ENCODE measurements at regions not wholly inside any gene's neighbourhood (a gene's known extent, or its start where the extent isn't known, plus 50 kb on each side); places are given as distances from the start of the nearest gene placed in this dataset.

- H3K36me3 Mint-ChIP-seq (ENCODE audit: low read depth, unreplicated experiment) = no peaks in the 10 kb centered on the region
- H4K20me1 ChIP-seq (ENCODE audit: insufficient read depth, low read length) = no peaks in the 10 kb centered on the region
- no peak overlapping the region for H3K27ac Mint-ChIP-seq (ENCODE audit: unreplicated experiment)
- no peaks in the 10 kb centered on the region for H3K36me3 ChIP-seq (ENCODE audit: insufficient read depth, low read length)
- no peaks in the 10 kb centered on the region for H3K27me3 Mint-ChIP-seq (ENCODE audit: low read depth, unreplicated experiment)
- H3K4me2 ChIP-seq (ENCODE audit: low read length) = no peak overlapping the region
- H3K9me3 ChIP-seq (ENCODE audit: insufficient read depth, low read depth, low read length) = no peaks in the 10 kb centered on the region
- H3K4me3 Mint-ChIP-seq (ENCODE audit: unreplicated experiment) = no peak overlapping the region
- no peaks in the 10 kb centered on the region for H3K79me2 ChIP-seq (ENCODE audit: insufficient read depth, low read length)
- TF ChIP-seq EZH2 (IDR thresholded peaks at IDR 0.05; ENCODE audit: insufficient read depth, low read length) (no peak), CTCF (IDR thresholded peaks at IDR 0.05; ENCODE audit: insufficient read depth, low read depth, low read length) (no peak)
- DNase-seq (ENCODE audit: low read depth) = no peak
- no peak overlapping the region for H3K9ac ChIP-seq (ENCODE audit: low read length)
- no peak overlapping the region for H3K27ac ChIP-seq (ENCODE audit: low read depth, low read length)
- no peak overlapping the region for H2AFZ ChIP-seq (ENCODE audit: low read depth, low read length)
- no peaks in the 10 kb centered on the region for H3K9me3 Mint-ChIP-seq (ENCODE audit: unreplicated experiment)
- no peaks in the 10 kb centered on the region for H3K27me3 ChIP-seq (ENCODE audit: insufficient read depth, low read length)
- no peak overlapping the region for H3K4me3 ChIP-seq (ENCODE audit: insufficient read depth, low read depth, low read length)
- no peaks in the 10 kb centered on the region for H3K4me1 ChIP-seq (ENCODE audit: insufficient read depth, low read length)
- FAIRE-seq = no peak
- peaks cover 7% of the 10 kb centered on the region for H3K4me1 Mint-ChIP-seq (ENCODE audit: low read depth, unreplicated experiment)
Measured at GRCh38 chr9:118305331-118305730, 601.1 kb downstream of the TLR4 start.

- Histone ChIP-seq H3K4me1 (ENCODE audit: insufficient read depth, low read length) (no peaks in the 10 kb centered on the region), H3K4me2 (ENCODE audit: low read length) (no peak overlapping the region), H3K4me3 (ENCODE audit: insufficient read depth, low read depth, low read length) (no peak overlapping the region), H3K79me2 (ENCODE audit: insufficient read depth, low read length) (no peaks in the 10 kb centered on the region), H3K27me3 (ENCODE audit: insufficient read depth, low read length) (no peaks in the 10 kb centered on the region), H3K27ac (ENCODE audit: low read depth, low read length) (no peak overlapping the region), H3K9ac (ENCODE audit: low read length) (no peak overlapping the region), H2AFZ (ENCODE audit: low read depth, low read length) (no peak overlapping the region), H4K20me1 (ENCODE audit: insufficient read depth, low read length) (no peaks in the 10 kb centered on the region), H3K9me3 (ENCODE audit: insufficient read depth, low read depth, low read length) (no peaks in the 10 kb centered on the region), H3K36me3 (ENCODE audit: insufficient read depth, low read length) (no peaks in the 10 kb centered on the region)
- DNase-seq (ENCODE audit: low read depth) (no peak), FAIRE-seq (no peak)
- Mint-ChIP-seq H3K4me1 (ENCODE audit: low read depth, unreplicated experiment) (peaks cover 2% of the 10 kb centered on the region), H3K27ac (ENCODE audit: unreplicated experiment) (no peak overlapping the region), H3K27me3 (ENCODE audit: low read depth, unreplicated experiment) (no peaks in the 10 kb centered on the region), H3K9me3 (ENCODE audit: unreplicated experiment) (no peaks in the 10 kb centered on the region), H3K36me3 (ENCODE audit: low read depth, unreplicated experiment) (no peaks in the 10 kb centered on the region), H3K4me3 (ENCODE audit: unreplicated experiment) (no peak overlapping the region)
- TF ChIP-seq CTCF (IDR thresholded peaks at IDR 0.05; ENCODE audit: insufficient read depth, low read depth, low read length) = no peak
- TF ChIP-seq EZH2 (IDR thresholded peaks at IDR 0.05; ENCODE audit: insufficient read depth, low read length) = no peak
Measured at GRCh38 chr9:118306801-118307200, 602.6 kb downstream of the TLR4 start.

- no peak for FAIRE-seq
- Histone ChIP-seq H3K9ac (ENCODE audit: low read length) (no peak overlapping the region), H3K79me2 (ENCODE audit: insufficient read depth, low read length) (no peaks in the 10 kb centered on the region), H3K9me3 (ENCODE audit: insufficient read depth, low read depth, low read length) (no peaks in the 10 kb centered on the region), H3K27ac (ENCODE audit: low read depth, low read length) (no peak overlapping the region), H3K4me1 (ENCODE audit: insufficient read depth, low read length) (no peaks in the 10 kb centered on the region), H3K36me3 (ENCODE audit: insufficient read depth, low read length) (no peaks in the 10 kb centered on the region), H3K27me3 (ENCODE audit: insufficient read depth, low read length) (no peaks in the 10 kb centered on the region), H3K4me3 (ENCODE audit: insufficient read depth, low read depth, low read length) (no peak overlapping the region), H2AFZ (ENCODE audit: low read depth, low read length) (no peak overlapping the region), H3K4me2 (ENCODE audit: low read length) (no peak overlapping the region), H4K20me1 (ENCODE audit: insufficient read depth, low read length) (no peaks in the 10 kb centered on the region)
- no peak overlapping the region for H3K27ac Mint-ChIP-seq (ENCODE audit: unreplicated experiment)
- H3K4me3 Mint-ChIP-seq (ENCODE audit: unreplicated experiment) = no peak overlapping the region
- H3K4me1 Mint-ChIP-seq (ENCODE audit: low read depth, unreplicated experiment) = peaks cover 2% of the 10 kb centered on the region
- no peak for TF ChIP-seq EZH2 (IDR thresholded peaks at IDR 0.05; ENCODE audit: insufficient read depth, low read length)
- TF ChIP-seq CTCF (IDR thresholded peaks at IDR 0.05; ENCODE audit: insufficient read depth, low read depth, low read length) = no peak
- DNase-seq (ENCODE audit: low read depth) = no peak
- H3K9me3 Mint-ChIP-seq (ENCODE audit: unreplicated experiment) = peaks cover 3% of the 10 kb centered on the region
- H3K27me3 Mint-ChIP-seq (ENCODE audit: low read depth, unreplicated experiment) = no peaks in the 10 kb centered on the region
- H3K36me3 Mint-ChIP-seq (ENCODE audit: low read depth, unreplicated experiment) = no peaks in the 10 kb centered on the region
Measured at GRCh38 chr9:118313965-118314364, 609.8 kb downstream of the TLR4 start.

All from astrocyte (in vitro differentiated cells and primary cell).